ENCODE measurements at regions not wholly inside any gene's neighbourhood (a gene's known extent, or its start where the extent isn't known, plus 50 kb on each side); places are given as distances from the start of the nearest gene placed in this dataset.

DNA sequence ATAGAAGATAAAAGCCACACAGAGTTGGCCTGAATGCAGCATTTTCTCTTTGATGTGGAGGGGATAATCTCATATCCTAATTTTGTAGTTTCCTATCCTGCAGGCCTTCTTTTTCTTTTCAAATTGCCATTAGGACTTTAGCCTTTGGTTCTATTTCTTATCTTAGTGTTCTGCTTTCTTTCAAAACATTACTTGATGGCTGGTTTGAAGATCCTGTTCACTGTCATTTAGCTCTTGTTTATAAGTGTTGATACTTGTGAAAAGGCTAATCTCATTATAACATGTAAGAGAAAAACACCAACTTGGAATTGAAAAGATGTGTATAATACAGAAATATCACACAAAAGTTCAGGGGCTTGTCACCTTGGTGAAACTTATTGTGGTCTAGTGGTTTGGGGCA, 54.6 kb upstream of the PKIB start:
- H3K9ac ChIP-seq (ENCODE audit: low read length) = no peak overlapping the region
- ChIA-PET POLR2A (no interaction called here), RAD21 (ENCODE audit: low non-redundant PET in 1 of 2, low total read pairs in 2 of 2, uncharacterized antibody in 2 of 2, unreplicated experiment in 2 of 2) (interaction anchor here in 1 of 2 experiments (0.5 kb wide), 1 partner anchor 196 kb away, joined by 3 read pairs; no protein-coding TSS in a partner anchor), CTCF (no interaction called here)
- ATAC-seq = no peak
- H3K27ac ChIP-seq (ENCODE audit: low read depth, low read length) = no peak overlapping the region
- TF ChIP-seq POLR2A (IDR thresholded peaks at IDR 0.05; ENCODE audit: borderline replicate concordance, extremely low read depth, insufficient read depth, insufficient read length) (no peak), ELF1 (IDR thresholded peaks at IDR 0.05; ENCODE audit: borderline replicate concordance, low read depth) (no peak), TCF7L2 (IDR thresholded peaks at IDR 0.05; ENCODE audit: borderline replicate concordance, extremely low read depth, insufficient read depth, insufficient read length) (no peak), JUND (IDR thresholded peaks at IDR 0.05) (no peak), CEBPB (IDR thresholded peaks at IDR 0.05; ENCODE audit: low read depth) (no peak), SRF (IDR thresholded peaks at IDR 0.05; ENCODE audit: low read depth) (no peak), SIN3A (IDR thresholded peaks at IDR 0.05; ENCODE audit: low read depth) (no peak), RAD21 (IDR thresholded peaks at IDR 0.05; ENCODE audit: low read depth) (no peak), POLR2AphosphoS5 (IDR thresholded peaks at IDR 0.05; ENCODE audit: low read depth, low read length) (no peak), EZH2phosphoT487 (IDR thresholded peaks at IDR 0.05; ENCODE audit: borderline replicate concordance) (no peak), FOSL1 (IDR thresholded peaks at IDR 0.05; ENCODE audit: low read depth) (no peak), CBX3 (IDR thresholded peaks at IDR 0.05; ENCODE audit: low read depth) (no peak), SP1 (IDR thresholded peaks at IDR 0.05; ENCODE audit: low read depth) (no peak), ZNF274 (IDR thresholded peaks at IDR 0.05; ENCODE audit: low read depth, low read length) (no peak), YY1 (IDR thresholded peaks at IDR 0.05; ENCODE audit: extremely low read depth, insufficient replicate concordance, low read depth, low read length) (no peak), EZH2 (IDR thresholded peaks at IDR 0.05) (no peak)
- TF ChIP-seq, protein P1, sequence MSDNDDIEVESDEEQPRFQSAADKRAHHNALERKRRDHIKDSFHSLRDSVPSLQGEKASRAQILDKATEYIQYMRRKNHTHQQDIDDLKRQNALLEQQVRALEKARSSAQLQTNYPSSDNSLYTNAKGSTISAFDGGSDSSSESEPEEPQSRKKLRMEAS (IDR thresholded peaks at IDR 0.05) = no peak
- TF ChIP-seq, protein P2, sequence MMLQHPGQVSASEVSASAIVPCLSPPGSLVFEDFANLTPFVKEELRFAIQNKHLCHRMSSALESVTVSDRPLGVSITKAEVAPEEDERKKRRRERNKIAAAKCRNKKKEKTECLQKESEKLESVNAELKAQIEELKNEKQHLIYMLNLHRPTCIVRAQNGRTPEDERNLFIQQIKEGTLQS (IDR thresholded peaks at IDR 0.05) = no peak
- no peak overlapping the region for H2AFZ ChIP-seq (ENCODE audit: low read depth, low read length, poor library complexity, severe bottlenecking)
- H3K9me2 ChIP-seq (ENCODE audit: insufficient read depth) = no peaks in the 10 kb centered on the region
- intact Hi-C loops (cut with micrococcal nuclease) = no loop called here
- H3K36me3 ChIP-seq (ENCODE audit: control insufficient read depth in 1 of 2, insufficient read depth in 2 of 2, low read length in 2 of 2) = no peaks in the 10 kb centered on the region
- H3K79me2 ChIP-seq (ENCODE audit: insufficient read depth, low read length) = no peaks in the 10 kb centered on the region
- H3K9me3 ChIP-seq (ENCODE audit: control insufficient read depth in 1 of 2, insufficient read depth in 1 of 2, low read depth in 1 of 2, low read length in 2 of 2) = no peaks in the 10 kb centered on the region
- no peaks in the 10 kb centered on the region for H3K27me3 ChIP-seq (ENCODE audit: insufficient read depth, low read length)
- no peaks in the 10 kb centered on the region for H3K4me1 ChIP-seq (ENCODE audit: control insufficient read depth in 1 of 2, insufficient read depth in 2 of 2, low read length in 2 of 2)
- DNase-seq (ENCODE audit: low read depth, low spot score) = no peak
- no peak overlapping the region for H3K4me3 ChIP-seq (replicated peaks in 1 of 2; ENCODE audit: low read depth in 1 of 2, low read length in 2 of 2)
- no TSS peak for BruUV-seq (replicated peaks)
- no peaks in the 10 kb centered on the region for H4K20me1 ChIP-seq (ENCODE audit: insufficient read depth)
- H3K4me2 ChIP-seq (ENCODE audit: low read length) = no peak overlapping the region

All from HCT116 (cell line).